Neuronal stem cell (in vitro differentiated cells): ENCODE measurements at regions not wholly inside any gene's neighbourhood (a gene's known extent, or its start where the extent isn't known, plus 50 kb on each side); places are given as distances from the start of the nearest gene placed in this dataset.

Experiments used
- DNase-seq: peaks from one replicate; pipeline ENCODE4 v3.0.0-alpha.2; 2013; ENCODE audit warnings: low spot score
- H2AFZ ChIP-seq: one replicate; pipeline ENCODE4 v1.6.1; 2013; ENCODE audit warnings: mild to moderate bottlenecking, low read length, inconsistent platforms
- H2AK5ac ChIP-seq: 2 replicates; pipeline ENCODE4 v1.6.1; 2013; ENCODE audit warnings: low read depth, mild to moderate bottlenecking, inconsistent platforms, low read length, moderate library complexity, mixed read lengths
- H2BK120ac ChIP-seq: 2 replicates; pipeline ENCODE4 v1.6.1; 2013; ENCODE audit warnings: low read depth, mild to moderate bottlenecking, inconsistent platforms, low read length, moderate library complexity, mixed read lengths
- H2BK12ac ChIP-seq: one replicate; pipeline ENCODE4 v1.6.1; 2013; ENCODE audit warnings: low read length, inconsistent platforms
- H2BK15ac ChIP-seq: 2 replicates; pipeline ENCODE4 v1.6.1; 2013; ENCODE audit warnings: mild to moderate bottlenecking, low read length, inconsistent platforms, mixed read lengths
- H2BK5ac ChIP-seq: one replicate; pipeline ENCODE4 v1.6.1; 2013; ENCODE audit warnings: inconsistent platforms, mild to moderate bottlenecking, low read length, moderate library complexity
- H3K14ac ChIP-seq: one replicate; pipeline ENCODE4 v1.6.1; 2013; ENCODE audit warnings: low read length, inconsistent platforms
- H3K18ac ChIP-seq: 2 replicates; pipeline ENCODE4 v1.6.1; 2013; ENCODE audit warnings: low read length, inconsistent platforms
- H3K23ac ChIP-seq: 2 replicates; pipeline ENCODE4 v1.6.1; 2013; ENCODE audit warnings: low read depth, mild to moderate bottlenecking, mixed read lengths, low read length, inconsistent platforms; ENCODE audit not compliant: poor library complexity
- H3K27ac ChIP-seq: replicated peaks from 3 replicates; pipeline ENCODE4 v1.5.1; 2013; ENCODE audit warnings: low read length, inconsistent platforms
- H3K27me3 ChIP-seq, 3 experiments: 2 replicates each; pipeline ENCODE4 v1.6.1; 2013; ENCODE audit warnings: low read length in 3 of 3, mild to moderate bottlenecking in 2 of 3, inconsistent platforms in 1 of 3, low read depth in 1 of 3, mixed read lengths in 1 of 3, moderate library complexity in 1 of 3; ENCODE audit not compliant: control insufficient read depth in 3 of 3, insufficient read depth in 3 of 3
- H3K36me3 ChIP-seq, 2 donors: replicated peaks in 1 of 2; 2 replicates each; pipeline ENCODE4 v1.6.1; 2013; ENCODE audit warnings: low read length in 2 of 2; ENCODE audit not compliant: control insufficient read depth in 2 of 2, insufficient read depth in 2 of 2
- H3K4ac ChIP-seq: 2 replicates; pipeline ENCODE4 v1.6.1; 2013; ENCODE audit warnings: inconsistent platforms, mild to moderate bottlenecking, low read length, moderate library complexity
- H3K4me1 ChIP-seq, 2 donors: 1 replicate in 1 of 2; 2 replicates in 1 of 2; pipeline ENCODE4 v1.6.1; 2013; ENCODE audit warnings: low read length in 2 of 2, low read depth in 1 of 2; ENCODE audit not compliant: control insufficient read depth in 2 of 2, insufficient read depth in 1 of 2
- H3K4me2 ChIP-seq: one replicate; pipeline ENCODE4 v1.6.1; 2013; ENCODE audit warnings: mild to moderate bottlenecking, low read length, inconsistent platforms; ENCODE audit not compliant: insufficient read depth, poor library complexity, severe bottlenecking
- H3K4me3 ChIP-seq, 2 donors: 2 replicates each; pipeline ENCODE4 v1.5.1; 2013; ENCODE audit warnings: low read length in 2 of 2, mild to moderate bottlenecking in 2 of 2, inconsistent platforms in 1 of 2, moderate library complexity in 1 of 2
- H3K79me1 ChIP-seq: one replicate; pipeline ENCODE4 v1.6.1; 2013; ENCODE audit warnings: low read depth, mild to moderate bottlenecking, inconsistent platforms, low read length, moderate library complexity
- H3K9ac ChIP-seq: one replicate; pipeline ENCODE4 v1.6.1; 2013; ENCODE audit warnings: mild to moderate bottlenecking, low read depth, low read length, inconsistent platforms; ENCODE audit not compliant: poor library complexity
- H3K9me3 ChIP-seq, 2 donors: replicated peaks in 1 of 2; 2 replicates each; pipeline versions ENCODE3 to v1.6.1; 2013; ENCODE audit warnings: low read length in 2 of 2, mild to moderate bottlenecking in 2 of 2, inconsistent platforms in 1 of 2, low read depth in 1 of 2, mixed read lengths in 1 of 2, moderate library complexity in 1 of 2; ENCODE audit not compliant: control insufficient read depth in 2 of 2, insufficient read depth in 1 of 2
- H4K8ac ChIP-seq: one replicate; pipeline ENCODE4 v1.6.1; 2013; ENCODE audit warnings: low read depth, mild to moderate bottlenecking, inconsistent platforms, low read length, moderate library complexity
- H4K91ac ChIP-seq: one replicate; pipeline ENCODE4 v1.6.1; 2013; ENCODE audit warnings: low read length, low read depth, mild to moderate bottlenecking, inconsistent platforms; ENCODE audit not compliant: poor library complexity
- whole genome bisulfite sequencing, 2 donors: extraction: QIAGEN DNeasy Blood & Tissue Kit; methylation state at CpG; one replicate each; pipeline ENCODE4 v1.1.7; 2013; ENCODE audit warnings: missing lambda C conversion rate in 2 of 2, mixed read lengths in 1 of 2; ENCODE audit not compliant: insufficient read length in 2 of 2, insufficient replicate concordance in 1 of 2; ENCODE audit errors: extremely low coverage in 2 of 2; 5-methylcytosine and 5-hydroxymethylcytosine counted together

DNA sequence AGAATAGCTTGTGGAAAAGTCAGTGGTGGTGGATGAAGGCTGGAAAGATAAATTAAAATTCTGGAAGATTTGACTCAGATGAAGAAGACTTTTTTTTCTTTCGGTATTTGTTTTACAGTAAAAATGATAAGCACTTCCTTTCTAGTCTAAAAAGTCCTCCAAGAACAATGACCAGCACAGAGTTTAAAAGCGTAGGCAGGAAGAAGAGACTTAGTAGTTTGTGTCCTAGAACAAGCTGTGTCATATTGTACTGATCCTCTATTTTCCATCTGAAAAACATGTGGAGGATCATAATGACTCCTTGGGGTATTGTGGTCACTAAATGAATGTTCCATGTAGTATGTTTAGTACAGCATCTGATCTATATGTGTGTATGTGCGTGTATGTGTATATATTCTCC, 132.4 kb upstream of the FSHR start:
- no peak overlapping the region for H3K27ac ChIP-seq
- H2BK120ac ChIP-seq, result no peak overlapping the region
- no peaks in the 10 kb centered on the region for H3K36me3 ChIP-seq
- H3K18ac ChIP-seq, result no peak overlapping the region
- no peak overlapping the region for H3K4me3 ChIP-seq
- no peaks in the 10 kb centered on the region for H3K79me1 ChIP-seq
- H4K91ac ChIP-seq, result no peak overlapping the region
- no peak overlapping the region for H3K4me2 ChIP-seq
- no peak overlapping the region for H3K9ac ChIP-seq
- no peak overlapping the region for H3K14ac ChIP-seq
- no peak overlapping the region for H3K23ac ChIP-seq
- no peak overlapping the region for H4K8ac ChIP-seq
- no CpG with 5 or more reads among the region's 3 CpGs for WGBS, 2 donors
- H3K27me3 ChIP-seq, result no peaks in the 10 kb centered on the region
- H2AFZ ChIP-seq, result no peak overlapping the region
- H3K9me3 ChIP-seq, result no peaks in the 10 kb centered on the region
- no peak overlapping the region for H2BK12ac ChIP-seq
- no peak for DNase-seq
- no peak overlapping the region for H3K4ac ChIP-seq
- H2BK15ac ChIP-seq, result no peak overlapping the region
- H2AK5ac ChIP-seq, result no peak overlapping the region
- no peaks in the 10 kb centered on the region for H3K4me1 ChIP-seq
- no peak overlapping the region for H2BK5ac ChIP-seq

DNA sequence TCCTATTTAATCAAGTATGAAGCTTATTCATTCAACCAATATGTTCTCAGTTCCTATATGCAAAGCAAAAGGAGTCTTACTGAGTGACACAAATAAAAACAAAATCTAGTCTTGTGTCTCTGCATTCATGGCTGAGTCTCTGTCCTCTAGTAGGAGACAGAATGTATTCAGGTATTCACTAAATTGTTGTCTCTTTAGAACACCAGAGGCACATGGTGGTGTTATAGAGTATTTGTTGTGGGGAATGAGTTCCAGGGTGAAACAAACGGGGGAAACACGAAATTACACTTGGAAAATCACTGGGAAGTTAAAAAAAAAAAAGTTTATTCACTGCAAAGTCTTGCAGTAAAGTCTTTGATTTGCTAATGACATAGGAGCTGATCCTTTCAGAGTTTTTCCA, 131.7 kb upstream of the FSHR start:
- Histone ChIP-seq H4K91ac (no peak overlapping the region), H3K4me3 (no peak overlapping the region), H2AK5ac (no peak overlapping the region), H3K36me3 (no peaks in the 10 kb centered on the region), H3K79me1 (no peaks in the 10 kb centered on the region), H2AFZ (no peak overlapping the region), H3K9ac (no peak overlapping the region), H3K9me3 (no peaks in the 10 kb centered on the region), H2BK15ac (no peak overlapping the region), H2BK12ac (no peak overlapping the region), H3K27ac (no peak overlapping the region), H3K14ac (no peak overlapping the region), H4K8ac (no peak overlapping the region), H2BK120ac (no peak overlapping the region), H3K4me1 (no peaks in the 10 kb centered on the region), H3K23ac (no peak overlapping the region), H3K18ac (no peak overlapping the region), H3K4me2 (no peak overlapping the region), H3K4ac (no peak overlapping the region), H2BK5ac (no peak overlapping the region), H3K27me3 (no peaks in the 10 kb centered on the region)
- WGBS, 2 donors, result no CpG with 5 or more reads among the region's 2 CpGs
- no peak for DNase-seq

DNA sequence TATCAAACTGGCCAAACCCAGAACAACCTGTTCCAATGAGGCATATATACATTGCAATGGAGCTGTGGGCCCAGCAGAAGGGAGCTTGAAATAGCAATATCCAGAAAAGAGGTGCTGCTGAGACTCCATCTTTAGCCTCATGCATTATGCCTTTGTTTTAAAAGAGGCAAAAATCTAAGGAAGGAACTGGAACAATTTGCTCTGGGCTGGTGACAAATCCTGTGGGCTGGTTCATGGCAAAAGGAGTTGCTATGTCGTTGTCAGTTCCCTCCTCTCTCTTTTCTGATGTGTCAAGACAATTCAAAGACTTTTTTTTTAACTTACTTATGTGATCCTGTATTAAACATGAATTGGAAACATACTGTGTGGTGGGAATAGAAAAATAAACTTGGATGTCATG, 124.2 kb upstream of the FSHR start:
- Histone ChIP-seq H3K9ac (no peak overlapping the region), H3K9me3 (no peaks in the 10 kb centered on the region), H2AFZ (no peak overlapping the region), H2BK5ac (no peak overlapping the region), H2BK120ac (no peak overlapping the region), H3K79me1 (no peaks in the 10 kb centered on the region), H2BK12ac (no peak overlapping the region), H3K27me3 (no peaks in the 10 kb centered on the region), H3K18ac (no peak overlapping the region), H3K14ac (no peak overlapping the region), H3K4me1 (no peaks in the 10 kb centered on the region), H3K36me3 (no peaks in the 10 kb centered on the region), H3K27ac (no peak overlapping the region), H3K4ac (no peak overlapping the region), H3K4me2 (no peak overlapping the region), H3K4me3 (no peak overlapping the region), H3K23ac (no peak overlapping the region), H4K8ac (no peak overlapping the region), H2AK5ac (no peak overlapping the region), H4K91ac (no peak overlapping the region), H2BK15ac (no peak overlapping the region)
- WGBS, 2 donors, result no CpG with 5 or more reads among the region's 1 CpG
- DNase-seq, result no peak

DNA sequence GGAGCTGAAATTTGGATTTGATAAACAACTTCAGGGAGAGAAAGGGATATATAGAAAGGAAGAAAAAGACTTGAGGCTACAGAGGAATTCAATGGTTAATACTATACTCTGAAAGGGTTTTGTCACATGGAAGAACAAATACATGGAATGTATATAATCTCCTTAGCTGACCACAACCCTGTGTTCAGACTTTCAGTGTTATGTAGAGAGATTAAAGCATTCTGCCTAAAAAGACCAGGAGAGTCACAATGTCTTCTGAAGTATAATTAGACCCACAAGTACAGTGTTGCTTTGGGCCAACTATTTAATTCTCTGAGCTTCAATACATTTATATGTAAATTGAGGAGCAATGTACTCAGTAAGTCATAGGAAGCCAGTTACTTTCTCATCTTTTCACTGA, 123.8 kb upstream of the FSHR start:
- Histone ChIP-seq H2BK12ac (no peak overlapping the region), H3K9me3 (no peaks in the 10 kb centered on the region), H2BK120ac (no peak overlapping the region), H3K4me3 (no peak overlapping the region), H2BK15ac (no peak overlapping the region), H4K91ac (no peak overlapping the region), H2AFZ (no peak overlapping the region), H3K27ac (no peak overlapping the region), H3K18ac (no peak overlapping the region), H3K36me3 (no peaks in the 10 kb centered on the region), H2AK5ac (no peak overlapping the region), H3K23ac (no peak overlapping the region), H3K14ac (no peak overlapping the region), H3K9ac (no peak overlapping the region), H2BK5ac (no peak overlapping the region), H3K4ac (no peak overlapping the region), H3K4me1 (no peaks in the 10 kb centered on the region), H3K79me1 (no peaks in the 10 kb centered on the region), H3K4me2 (no peak overlapping the region), H4K8ac (no peak overlapping the region), H3K27me3 (no peaks in the 10 kb centered on the region)
- no peak for DNase-seq
